CD4-positive, alpha-beta T cell treated with Interleukin-1 beta for 1 hour (primary cell): ENCODE measurements at regions not wholly inside any gene's neighbourhood (a gene's known extent, or its start where the extent isn't known, plus 50 kb on each side); places are given as distances from the start of the nearest gene placed in this dataset.
"Not testable (repeated sequence)": the region's sequence is repeated elsewhere in the genome, so short reads cannot be mapped to it uniquely, and the experiment has no call there.

Experiments used
- DNase-seq, 2 donors: peaks; one replicate each; pipeline ENCODE4 v3.0.0-alpha.2; 2020 to 2022

DNA sequence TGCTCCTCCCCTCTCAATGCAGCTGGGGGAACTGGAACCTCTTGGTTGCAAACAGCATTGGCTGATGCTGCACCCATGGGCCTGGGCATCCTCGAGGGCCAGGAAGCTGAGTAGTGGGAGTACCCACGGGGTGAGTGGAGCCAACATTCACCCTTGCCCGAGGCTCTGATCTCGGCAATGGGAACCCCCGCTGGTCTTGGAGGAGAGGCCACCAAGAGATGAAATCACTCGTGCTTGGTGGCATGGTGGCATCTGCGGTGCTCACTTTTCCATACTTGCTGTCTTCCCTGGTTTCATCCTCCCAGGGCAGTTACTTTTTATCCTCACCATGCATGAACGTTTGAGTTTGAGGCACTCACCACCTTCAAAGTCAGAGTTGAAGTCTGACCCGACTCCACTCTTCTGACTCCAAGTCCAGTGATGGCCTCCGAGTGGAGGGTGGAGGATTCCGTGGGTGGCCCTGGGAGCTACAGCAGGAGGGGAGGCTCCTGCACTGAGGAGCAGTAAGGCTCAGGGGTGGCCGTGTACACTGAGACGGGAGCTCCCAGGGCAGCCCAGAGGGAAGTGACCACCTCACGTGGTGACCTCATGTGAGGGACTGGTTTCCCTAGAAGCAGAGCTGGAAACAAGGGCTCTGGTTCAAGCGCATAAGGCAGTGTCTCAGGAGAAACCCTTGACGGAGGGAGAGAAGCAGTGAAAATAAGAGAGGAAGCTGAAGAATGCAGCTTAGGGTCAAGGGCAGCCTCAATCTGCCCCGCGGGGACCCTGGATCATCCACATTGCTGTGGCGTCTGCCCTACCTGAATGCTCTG, 349.1 kb downstream of the TCERG1L start:
- DNase-seq = no peak

DNA sequence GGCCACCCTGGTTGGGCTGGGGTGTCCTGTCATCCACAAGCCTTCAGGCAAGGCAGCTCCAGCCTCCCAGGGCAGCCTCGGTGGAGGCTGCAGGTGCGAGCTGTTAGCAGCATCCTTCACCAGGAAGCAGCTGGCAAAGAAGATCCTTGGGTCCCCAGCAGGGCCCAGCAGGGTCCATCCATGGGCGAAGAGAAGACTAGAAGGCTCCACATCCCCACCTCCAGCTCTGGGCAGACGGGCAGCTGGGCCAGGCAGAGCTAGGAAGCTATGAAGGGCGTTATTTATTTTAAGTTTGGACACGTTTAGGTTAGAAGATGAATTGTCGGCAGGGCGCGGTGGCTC, 348.5 kb downstream of the TCERG1L start:
- DNase-seq = no peak

DNA sequence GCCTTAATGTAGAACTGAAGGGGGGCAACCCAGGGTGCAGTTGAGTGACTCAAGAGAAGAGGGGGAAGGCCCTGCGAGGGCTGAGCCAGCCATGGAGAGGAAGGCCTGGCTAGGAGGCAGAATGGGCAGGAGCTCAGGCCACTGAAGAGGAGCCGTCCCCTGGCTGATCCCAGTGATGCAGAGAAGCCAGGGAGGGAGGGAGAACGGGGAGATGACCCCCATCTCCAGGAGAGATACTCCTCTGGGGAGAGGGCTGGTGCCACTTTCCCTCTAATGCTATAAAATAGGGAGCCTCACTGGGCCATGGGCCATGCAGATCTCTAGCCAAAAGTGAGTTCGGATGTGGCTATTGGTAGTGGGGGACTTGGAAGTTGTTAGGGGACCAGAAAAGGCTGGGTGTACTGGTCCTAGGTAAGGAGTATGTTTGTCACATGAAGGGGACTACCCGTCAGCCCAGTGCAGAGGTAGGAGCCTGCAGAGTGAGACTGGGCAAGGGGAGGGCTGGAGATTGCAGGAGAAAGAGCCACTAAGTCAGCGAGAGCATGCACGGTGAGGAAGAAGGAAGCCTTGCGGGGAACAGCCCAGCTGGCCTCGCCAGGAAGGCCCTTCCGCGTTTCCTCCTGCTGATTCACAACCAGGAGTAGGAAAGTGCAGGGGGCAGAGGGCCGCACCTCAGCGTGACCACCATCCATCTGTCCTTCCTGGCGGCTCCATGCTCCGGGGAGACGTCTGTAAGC, 347.6 kb downstream of the TCERG1L start:
- DNase-seq = no peak

DNA sequence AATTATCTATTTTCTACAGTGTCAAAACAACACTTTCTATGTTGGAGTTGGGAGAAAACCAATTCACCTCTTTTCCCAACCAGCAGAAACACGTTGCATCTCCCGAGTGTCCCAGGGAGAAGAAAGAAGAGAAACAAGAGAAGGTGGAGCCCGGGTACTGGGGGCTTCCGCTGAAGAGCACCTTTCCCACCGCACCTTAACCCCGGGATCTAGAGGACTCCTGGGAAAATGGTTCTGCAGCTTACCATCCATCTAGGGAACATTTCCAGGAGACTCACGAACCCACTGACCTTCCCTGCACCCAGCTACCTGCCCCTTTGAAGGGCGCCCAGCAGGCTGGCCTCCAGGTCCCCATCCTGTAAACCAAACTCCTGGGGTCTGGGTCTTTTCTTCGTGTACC, 346.8 kb downstream of the TCERG1L start:
- DNase-seq = no peak

DNA sequence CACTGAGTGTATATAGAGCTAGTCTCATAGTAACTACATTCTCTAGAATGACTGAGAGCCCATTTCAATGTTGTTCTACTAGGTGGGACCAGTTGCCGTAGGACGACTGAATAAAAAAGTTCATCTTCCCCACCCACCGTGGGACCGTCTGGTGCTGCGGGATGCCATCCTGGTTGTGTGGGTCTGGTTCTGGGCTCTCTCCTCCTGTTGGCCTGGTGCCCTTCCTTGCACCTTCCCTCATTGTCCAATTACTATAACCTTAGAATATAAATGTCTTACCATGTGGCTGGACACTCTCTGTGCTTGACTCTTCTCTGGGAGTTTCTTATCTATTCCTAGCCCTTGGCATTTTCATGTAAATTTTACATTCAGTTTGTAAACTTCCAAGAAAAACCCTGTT, 344.4 kb downstream of the TCERG1L start:
- DNase-seq = no peak

DNA sequence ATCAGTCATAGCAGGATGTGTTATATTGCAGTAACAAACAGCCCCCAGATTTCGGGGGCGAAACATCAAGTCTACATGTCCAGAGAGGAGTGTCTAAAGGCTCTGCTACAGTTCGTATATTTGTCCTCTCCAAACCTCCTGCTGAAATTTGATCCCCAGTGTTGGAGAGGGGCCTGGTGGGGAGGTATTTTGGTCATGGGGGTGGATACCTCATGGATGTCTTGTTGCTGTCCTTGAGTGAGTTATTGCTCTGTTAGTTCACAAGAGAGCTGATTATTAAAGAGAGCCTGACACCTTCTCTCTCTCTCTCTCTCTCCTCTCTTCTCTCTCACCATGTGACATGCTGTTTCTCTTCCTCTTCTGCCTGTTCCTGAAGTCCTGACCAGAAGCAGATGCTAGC, 343.7 kb downstream of the TCERG1L start:
- DNase-seq = no peak

DNA sequence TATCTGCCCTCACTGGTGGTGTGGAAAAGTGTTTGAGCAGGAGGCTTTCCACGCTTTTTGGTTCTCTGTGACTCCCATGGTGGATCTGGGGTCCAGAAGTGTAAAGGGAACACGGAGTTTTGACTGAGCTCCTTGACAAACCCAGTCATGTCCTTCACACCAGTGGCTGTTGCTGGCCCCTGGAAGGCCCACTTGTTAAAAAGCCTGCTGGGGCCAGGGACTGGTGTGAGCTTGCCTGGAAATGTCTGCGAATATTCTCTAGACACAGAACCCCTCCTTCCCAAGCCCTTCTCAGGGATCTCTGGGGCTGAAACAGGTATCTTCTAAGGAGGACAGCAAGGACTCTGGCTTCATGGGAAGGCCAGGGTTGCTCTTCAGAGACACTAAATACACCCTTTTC, 343.0 kb downstream of the TCERG1L start:
- DNase-seq = no peak

DNA sequence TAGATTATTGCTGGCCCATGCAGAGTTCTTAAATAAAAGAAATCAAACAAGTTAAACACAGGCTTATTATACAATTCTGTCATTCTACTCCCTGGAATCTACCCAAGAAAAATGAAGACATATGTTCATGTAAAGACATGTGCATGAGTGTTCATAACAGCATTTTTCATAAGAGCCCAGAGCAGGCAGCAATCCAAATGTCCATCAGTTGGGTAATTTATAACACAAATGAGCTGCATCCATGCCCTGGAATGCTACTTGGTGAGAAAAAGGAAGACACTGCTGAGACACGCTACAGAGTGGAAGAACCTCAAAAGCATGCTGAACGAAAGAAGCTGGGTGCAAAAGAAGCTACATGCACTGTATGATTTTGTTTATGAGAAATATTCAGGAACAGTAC, 342.6 kb downstream of the TCERG1L start:
- no peak for DNase-seq

DNA sequence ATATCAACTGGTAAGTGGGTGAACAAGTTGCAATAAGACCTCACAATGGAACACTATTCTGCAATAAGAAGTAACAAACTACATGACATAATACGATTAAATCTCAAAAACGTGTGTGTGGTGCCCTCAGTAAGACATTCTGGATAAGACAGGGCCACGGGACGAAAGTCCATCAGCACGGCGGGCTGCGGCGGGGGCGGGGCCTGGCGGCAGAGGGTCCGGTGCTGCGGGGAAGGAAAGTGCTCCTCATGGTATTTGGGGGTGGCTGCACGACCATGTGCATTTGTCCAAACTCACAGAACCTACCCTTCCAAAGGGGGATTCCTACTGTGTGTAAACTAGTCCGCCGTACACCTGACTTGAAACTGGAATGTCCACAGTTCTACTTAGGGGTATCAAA, 341.8 kb downstream of the TCERG1L start:
- DNase-seq = no peak

DNA sequence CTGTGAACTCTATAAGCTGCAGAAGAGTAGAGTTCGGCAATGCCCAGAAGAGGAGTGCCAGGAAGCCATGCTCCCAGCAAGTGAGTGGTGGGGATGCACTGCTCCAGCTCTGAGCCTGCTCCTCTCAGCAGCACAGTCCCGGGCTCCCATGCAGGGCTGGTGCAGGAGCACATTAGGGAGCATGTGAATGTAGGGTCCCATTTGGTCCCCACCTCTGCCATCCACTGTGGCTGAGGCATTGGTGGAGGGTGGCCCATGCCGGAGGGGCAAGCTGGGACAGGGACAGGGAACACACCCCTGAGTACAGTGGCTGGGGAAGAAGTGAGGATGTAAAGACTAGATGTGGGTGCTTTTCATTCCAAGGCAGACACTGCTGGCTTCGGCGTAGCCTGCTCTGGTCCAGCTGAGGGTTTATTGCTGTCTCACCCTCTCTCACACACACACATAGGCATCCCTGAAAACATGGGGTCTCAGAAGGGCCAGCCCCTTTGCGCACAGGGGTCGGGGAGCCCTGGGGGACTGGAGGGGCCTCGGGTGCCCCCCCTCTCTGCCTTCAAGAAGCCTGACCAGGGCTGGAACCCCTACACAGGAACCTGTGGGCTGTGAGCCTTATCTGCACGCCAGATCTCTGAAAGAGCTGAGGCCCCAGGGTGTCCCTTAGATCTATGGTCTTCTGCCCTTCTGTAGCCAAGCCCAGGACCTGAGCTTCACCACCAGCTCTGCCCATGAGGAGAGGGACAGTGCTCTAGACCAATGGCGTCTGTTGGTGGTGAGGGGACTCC, 341.0 kb downstream of the TCERG1L start:
- no peak for DNase-seq

DNA sequence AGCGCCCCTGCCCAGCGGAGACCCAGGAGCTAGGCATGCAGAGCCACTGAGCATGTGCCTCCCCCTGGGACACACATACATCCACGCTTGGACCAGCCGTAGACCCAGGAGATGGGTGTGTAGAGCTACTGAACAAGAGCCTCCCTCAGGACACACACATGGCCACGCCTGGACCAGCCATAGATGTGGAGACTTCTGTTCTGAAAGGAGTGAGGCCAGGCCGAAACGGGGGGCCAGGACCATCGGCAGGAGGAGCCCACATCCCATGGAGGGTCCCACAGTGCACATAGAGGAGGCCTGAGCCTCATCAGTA, 340.4 kb downstream of the TCERG1L start:
- DNase-seq = no peak

DNA sequence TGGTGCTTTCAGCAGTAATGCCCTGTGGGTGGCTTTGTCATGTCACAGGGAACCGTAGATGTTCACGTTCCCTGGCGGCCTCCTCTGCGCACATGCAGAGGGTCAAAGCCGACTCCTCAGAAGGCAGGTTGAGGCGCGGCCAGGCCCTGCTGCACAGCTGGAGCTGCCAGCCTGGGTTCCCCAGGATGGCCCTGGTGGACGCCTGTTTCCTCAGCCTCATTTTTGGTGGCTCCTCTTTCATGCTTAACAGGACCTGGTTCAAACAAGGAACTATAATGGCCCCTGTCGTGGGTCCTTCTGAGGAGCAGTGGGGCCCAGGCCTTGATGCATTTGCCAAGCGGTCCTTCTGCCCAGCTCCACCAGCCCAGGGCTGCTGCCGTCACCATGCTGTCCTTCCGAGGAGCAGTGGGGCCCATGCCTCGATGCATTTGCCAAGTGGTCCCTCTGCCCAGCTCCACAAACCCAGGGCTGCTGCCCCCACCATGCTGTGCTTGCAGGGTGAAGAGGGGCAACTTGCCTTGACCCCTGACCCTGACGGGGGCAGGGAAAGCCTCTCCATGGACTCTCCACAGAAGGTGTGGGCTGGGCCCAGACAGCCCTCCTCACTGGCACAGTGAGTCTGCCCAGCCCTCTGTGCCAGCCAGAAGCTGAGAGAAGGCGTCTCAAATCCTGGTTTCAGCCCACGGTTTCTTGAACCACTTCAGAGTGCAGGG, 338.2 kb downstream of the TCERG1L start:
- DNase-seq = no peak

DNA sequence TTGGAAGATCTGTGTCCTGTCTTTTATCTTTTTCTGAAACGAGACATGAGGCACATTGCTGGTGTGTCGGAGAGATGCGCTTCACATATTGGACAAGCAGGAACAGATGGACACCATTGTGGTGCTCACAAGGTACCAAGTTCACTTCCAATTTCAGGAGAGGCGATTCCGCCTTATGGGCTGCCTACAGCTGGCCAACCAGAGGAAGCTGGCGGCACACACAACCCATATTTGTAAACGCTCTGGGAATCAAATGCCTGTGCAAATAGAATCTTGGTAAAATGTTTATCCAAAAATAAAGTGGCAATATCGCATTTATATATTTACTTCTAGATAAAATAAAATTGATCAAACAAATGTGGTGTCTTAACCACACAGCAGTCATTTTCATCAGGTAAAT, 337.4 kb downstream of the TCERG1L start:
- DNase-seq = no peak

DNA sequence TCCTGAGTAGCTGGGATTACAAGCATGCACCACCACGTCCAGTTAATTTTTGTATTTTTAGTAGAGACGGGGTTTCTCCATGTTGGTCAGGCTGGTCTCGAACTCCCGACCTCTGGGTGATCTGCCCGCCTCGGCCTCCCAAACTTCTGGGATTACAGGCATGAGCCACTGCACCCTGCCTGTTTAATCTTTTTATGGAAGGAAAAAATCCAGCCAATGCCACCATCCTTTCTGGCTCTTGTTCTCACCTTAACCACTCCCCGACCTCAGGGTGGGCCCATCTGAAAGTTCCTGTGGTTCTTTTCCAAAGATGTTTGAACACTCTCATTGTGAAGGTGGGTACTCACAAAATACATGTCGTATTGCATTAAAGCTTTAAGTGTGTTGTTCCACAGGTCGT, 336.2 kb downstream of the TCERG1L start:
- not testable (repeated sequence) for DNase-seq

DNA sequence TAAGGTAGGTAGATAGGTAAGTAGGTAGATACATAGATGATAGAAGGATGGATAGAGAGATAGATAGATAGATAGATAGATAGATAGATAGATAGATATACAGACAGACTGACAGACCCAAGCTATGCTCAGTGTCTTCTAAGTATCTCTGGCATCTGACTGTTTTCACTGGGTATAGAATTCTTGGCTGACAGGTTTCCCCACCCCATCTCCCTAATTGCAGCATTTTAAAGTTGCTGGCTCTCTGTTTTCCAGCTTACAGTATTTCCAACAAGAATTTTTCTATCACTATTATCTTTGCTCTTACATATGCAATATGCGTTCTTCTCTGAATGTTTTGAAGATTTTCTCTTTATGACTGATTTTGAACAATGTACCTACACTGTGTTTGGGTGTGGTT, 328.7 kb downstream of the TCERG1L start:
- no peak for DNase-seq

DNA sequence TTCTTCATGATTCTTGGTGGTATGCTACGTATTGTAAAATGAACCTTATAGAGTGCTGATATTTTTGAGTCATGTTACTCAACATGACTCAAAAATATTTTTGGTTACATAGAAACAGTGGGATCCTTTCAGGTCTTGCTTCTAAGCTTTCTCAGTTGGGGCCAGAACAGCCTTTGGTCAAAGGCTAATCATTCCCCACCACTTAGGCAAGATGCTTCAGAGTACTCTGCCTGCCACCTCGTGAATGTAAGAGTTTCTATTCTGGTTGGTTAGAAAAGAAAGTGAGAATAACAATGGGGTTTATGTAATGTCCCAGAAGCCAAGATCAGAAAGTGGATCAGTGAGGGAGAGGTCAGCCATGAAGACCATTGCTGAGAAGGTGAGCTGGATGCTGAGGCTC, 327.8 kb downstream of the TCERG1L start:
- no peak for DNase-seq

DNA sequence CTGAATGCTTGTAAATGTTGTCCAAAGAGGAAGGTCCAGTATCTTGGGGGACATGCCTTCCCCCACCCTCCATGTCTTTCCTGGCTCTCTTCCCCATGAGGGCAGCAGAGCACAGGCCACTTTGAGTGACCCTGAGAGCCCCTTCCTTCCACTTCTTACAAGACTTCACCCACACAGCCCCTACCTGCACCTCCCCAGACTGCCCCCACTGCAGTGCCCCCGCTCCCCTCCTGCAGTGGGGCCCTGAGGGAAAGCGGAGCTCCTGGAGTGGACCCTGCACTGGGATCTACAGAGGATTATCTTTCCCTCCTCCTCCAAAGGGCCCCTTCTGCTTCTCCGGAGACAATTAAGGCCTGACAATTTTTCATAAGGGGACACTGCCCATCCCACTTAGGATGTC, 326.8 kb downstream of the TCERG1L start:
- DNase-seq = no peak

DNA sequence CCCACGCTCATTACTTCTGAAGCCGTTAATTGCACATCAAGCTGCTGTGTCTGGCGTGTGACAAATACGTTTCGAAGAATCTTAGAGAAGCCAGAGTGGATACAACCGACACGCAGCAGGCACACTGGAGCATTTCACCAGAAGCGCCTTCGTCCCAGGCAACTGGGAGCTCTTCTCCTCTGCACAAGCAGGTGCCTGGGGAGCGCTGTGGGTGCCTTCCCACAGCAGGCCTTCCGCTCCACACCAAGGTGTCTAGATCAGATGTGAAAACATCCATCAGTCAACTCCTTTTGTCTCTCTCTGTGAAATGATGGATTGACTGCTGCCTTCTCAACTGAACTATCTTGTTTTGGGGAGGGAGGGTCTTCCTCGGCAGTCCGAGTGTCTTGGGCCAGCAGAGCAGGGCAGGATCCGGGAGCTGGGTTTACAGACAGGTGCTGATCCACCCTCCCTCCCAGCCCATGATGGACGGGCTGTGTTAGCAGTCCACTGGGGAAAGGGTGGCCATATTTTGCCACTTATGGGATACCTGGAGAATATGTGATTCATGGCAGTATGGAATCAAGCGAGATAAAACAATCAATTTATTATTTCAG, 326.3 kb downstream of the TCERG1L start:
- DNase-seq = no peak

DNA sequence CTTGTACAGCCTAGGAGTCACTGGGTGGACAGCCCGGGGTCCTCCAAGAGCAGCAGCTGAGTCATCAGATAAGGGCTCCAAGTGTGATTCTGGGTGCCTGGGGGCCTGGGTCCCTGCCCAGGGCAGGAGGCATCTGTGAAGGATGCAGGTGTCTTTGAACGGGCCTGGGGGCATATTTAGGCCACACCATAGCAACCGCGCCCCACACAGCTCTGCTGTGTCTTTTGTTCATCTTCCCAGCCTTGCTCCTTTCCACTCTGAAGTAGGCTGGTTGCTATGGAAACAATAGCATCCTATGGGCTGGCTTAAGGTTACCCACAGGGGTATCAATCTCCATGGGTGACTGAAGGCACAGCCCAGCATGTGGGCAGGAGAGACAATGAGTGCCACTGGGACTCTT, 324.7 kb downstream of the TCERG1L start:
- no peak for DNase-seq

DNA sequence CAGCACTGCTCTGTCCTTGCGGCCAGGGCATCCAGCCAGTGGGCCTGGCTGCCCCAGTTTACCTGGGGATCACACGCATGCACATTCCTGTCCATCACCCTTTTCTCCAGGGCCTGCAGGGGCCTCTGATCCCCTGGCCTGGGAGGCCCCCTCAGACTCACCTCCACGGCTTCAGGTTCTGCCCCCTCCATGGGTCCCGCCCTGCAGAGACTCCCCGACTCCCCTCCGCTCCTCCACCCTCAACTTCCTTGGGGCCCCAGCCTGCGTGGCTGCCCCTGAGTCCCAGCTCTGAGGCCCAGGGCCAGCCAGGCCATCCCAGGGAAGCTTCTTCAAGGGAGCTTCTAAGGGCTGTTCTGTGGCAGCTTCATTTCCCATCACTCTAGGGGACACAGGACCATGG, 324.1 kb downstream of the TCERG1L start:
- DNase-seq = no peak

DNA sequence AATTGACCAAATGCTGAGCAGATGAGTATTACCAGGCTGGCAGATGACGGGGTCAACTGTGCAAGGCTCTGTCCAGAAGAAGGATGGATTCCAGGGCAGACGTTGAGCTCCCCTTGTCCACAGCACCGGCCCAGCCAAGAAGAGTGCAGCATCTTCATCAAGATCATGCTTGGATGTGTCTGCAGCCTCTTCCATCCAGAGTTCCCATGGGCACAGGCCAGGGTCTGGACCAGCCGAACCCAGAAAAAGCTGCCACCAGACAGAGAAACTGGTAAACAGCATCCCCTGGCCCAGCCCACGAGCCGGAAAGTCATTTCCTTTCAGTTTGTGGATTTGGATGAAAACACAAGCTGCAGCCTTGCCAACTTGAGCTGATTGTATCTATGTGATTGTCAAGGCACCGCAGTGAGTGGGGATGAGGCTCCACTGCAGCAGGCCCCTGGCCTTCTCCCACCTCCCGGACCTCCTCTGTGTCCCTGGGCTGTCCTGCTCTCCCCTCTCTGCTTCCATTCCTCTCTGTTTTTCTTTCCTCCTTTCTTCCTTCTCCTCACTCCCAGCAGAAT, 321.8 kb downstream of the TCERG1L start:
- DNase-seq = no peak

DNA sequence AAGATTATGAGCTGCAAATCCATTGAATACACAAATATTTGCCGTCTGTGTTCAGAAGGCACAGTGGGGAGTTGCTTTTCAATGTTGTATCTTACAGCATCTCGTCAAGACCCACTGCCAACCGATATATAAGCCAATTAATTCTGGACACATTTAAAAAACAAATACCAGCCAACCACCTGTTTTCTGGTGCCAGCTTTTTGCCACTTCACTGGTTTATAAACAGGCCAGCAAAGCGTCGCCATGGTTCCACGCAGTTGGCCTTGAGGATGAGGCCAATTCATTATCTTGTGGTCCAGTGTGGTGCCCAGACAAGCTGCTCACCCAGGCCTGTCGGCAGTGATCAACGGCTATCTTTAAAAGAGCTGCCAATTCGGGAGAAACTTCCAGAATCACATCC, 321.0 kb downstream of the TCERG1L start:
- DNase-seq = no peak
